GM21737 (cell line): ENCODE measurements at regions not wholly inside any gene's neighbourhood (a gene's known extent, or its start where the extent isn't known, plus 50 kb on each side); places are given as distances from the start of the nearest gene placed in this dataset.

ENCODE experiments used
- ATAC-seq: cut with Tn5 transposase; IDR thresholded peaks from one replicate; pipeline ENCODE4 v1.9.1; 2021; ENCODE audit warnings: mild to moderate bottlenecking, moderate library complexity; ENCODE audit not compliant: unreplicated experiment

DNA sequence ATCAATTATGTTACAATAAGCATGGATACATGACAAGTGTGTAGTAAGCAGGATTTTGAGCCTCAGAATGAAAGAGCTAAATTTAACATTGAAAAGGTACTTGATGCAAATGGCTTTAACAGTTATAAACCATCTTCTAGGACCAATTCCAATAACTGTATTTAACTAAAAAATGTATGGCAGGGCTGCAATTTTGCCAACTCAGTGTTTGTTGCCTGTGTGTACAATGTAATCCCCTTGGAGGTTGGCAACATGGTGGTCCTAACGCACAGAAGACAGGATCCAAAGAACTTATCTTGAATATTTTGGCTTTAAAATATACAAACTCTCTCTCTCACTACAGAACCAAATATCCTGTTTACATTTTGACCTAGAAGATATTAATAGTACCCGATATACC lies 2314.1 kb downstream of the LRRC4C start:
- no peak for ATAC-seq

DNA sequence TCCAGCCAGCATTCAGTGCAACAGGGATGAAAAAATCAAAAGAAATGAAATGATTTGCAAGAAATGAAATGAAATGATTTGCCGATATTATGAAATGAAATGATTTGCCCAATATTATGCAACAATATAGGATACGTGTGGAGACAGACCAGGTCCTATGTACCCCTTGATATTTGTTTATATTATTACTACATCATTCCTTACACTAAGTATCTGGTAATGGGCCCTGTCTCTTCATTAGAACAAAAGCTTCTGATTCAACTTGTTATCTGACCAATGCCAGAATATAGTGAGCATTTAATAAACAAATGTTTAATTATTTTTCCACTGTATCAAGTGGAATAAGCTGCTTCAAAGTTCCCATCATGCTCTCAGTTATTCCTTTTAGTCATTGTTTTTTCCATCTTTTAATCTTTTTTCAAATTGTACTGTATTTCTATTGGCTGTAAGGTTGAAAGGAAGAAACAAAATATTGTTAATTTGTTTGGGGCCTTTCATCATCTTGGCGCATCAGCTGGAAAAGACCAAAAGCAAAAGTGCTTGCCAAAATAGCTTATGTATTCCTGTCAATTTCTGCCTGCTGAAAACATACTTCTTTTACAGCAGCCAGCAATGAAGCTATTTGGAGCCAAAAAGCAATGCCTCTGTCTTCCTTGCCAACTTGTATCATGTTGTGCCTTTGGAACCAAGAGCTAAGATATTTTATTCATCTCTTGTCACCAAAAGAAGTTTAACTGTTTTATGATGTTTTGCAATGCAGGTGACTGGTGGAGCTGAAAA lies 2314.9 kb downstream of the LRRC4C start:
- no peak for ATAC-seq

- ATAC-seq, result no peak
Measured at GRCh38 chr11:39139581-39139980, 2319.9 kb downstream of the LRRC4C start.

DNA sequence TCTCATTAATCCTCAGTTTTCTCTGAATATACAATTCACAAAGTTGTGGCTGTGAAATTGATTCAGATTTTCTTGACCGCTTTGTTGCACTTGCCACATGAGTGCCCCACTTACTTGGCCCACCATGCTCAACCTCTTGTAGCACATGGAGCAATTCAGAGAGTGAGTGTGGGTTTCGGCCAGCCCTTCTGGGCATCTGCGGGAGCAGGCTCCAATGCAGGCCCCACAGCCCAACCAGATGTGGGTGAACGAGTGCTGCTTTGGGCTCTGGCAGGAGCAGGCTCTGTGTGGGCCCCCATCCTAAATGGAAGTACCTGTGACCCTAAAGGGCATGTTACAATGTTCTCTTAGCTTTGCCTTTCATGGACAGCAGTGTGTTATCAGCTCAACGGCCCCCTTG lies 2338.6 kb downstream of the LRRC4C start:
- ATAC-seq, result no peak

GRCh38 chr11:39113606-39114005 lies 2345.8 kb downstream of the LRRC4C start:
- no peak for ATAC-seq

- ATAC-seq, result no peak
Measured at GRCh38 chr11:39102236-39102635, 2357.2 kb downstream of the LRRC4C start.

DNA sequence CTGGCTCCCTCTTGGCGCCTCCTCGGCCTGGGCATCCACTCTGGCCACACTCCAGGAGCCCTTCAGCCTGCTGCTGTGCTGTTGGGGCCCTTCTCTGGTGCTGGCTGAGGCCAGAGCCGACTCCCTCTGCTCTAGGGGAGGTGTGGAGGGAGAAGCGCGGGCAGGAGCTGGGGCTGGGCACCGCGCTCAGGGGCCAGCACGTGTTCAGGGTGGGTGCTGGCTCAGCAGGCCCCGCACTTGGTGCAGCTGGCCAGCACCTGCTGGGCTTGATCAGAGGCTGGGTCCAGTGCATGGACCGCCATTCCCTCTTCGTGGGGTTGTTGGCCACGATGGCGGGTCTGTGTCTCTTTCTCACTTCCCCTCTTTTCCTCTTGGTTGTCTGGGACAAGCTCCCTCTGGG lies 2381.0 kb downstream of the LRRC4C start:
- ATAC-seq, result no peak

DNA sequence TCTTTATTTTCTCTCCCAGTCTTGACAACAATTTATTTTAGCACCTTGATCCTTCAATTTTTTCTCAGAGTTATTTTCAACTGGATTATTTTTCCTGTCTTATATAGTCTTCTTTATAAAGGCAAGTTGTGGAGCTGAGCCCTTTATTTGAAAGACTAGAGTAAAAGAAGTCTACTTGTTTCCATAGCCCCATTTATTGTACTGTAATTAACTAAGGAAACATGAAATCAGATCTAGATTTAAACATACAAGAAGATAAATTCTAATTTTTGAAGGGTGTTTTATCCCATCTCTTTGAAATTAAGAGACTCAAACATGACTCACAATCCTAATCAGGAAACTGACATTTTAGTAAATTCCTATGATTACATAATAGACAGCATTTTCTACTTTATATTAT lies 2421.8 kb downstream of the LRRC4C start:
- ATAC-seq, result no peak

DNA sequence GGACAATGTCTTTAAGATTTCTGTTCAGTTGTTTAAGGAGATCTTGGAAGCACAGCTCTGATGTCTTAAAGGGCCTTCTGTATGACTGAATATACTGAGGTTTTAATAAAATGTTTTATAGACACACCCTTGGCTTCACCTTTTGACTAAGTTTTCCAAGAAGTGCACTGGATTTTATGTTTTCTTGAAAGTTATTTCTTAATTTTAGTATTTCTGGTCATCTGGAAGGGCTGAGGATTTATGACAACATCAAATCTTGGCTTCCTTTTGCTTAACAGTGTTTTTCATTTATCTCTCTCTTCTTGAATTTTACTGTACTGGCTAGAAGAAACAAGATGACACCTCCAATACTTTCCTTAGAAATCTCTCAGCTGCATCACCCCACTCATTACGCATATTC lies 2423.4 kb downstream of the LRRC4C start:
- ATAC-seq, result no peak

- ATAC-seq, result no peak
Measured at GRCh38 chr11:39021539-39021938, 2423.5 kb upstream of the RAG2 start.

DNA sequence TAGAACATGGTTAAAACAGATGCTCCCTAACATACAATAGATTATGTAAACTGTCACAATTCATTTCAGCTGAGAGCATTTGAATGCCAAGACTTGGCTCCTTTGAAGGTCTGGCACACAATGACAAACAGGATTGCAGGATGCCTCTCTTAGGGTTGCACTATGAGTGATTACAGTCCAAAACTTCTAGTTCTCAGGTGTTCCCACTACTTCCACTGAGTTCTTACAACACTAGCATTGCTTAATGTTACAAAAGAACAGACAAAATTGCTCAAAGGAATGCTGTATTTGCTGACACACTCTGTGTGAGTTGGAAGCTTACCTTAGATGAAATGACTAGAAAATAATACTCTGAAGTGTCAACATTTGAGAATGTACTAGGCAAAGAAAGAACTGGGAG lies 2413.8 kb upstream of the RAG2 start:
- no peak for ATAC-seq

- ATAC-seq, result no peak
Measured at GRCh38 chr11:38990841-38991240, 2392.8 kb upstream of the RAG2 start.

- ATAC-seq, result no peak
Measured at GRCh38 chr11:38990139-38990538, 2392.1 kb upstream of the RAG2 start.

- no peak for ATAC-seq
Measured at GRCh38 chr11:38988908-38989307, 2390.9 kb upstream of the RAG2 start.

- no peak for ATAC-seq
Measured at GRCh38 chr11:38972220-38972619, 2374.2 kb upstream of the RAG2 start.

GRCh38 chr11:38971141-38971540 lies 2373.1 kb upstream of the RAG2 start:
- no peak for ATAC-seq

- no peak for ATAC-seq
Measured at GRCh38 chr11:38968951-38969350, 2370.9 kb upstream of the RAG2 start.

DNA sequence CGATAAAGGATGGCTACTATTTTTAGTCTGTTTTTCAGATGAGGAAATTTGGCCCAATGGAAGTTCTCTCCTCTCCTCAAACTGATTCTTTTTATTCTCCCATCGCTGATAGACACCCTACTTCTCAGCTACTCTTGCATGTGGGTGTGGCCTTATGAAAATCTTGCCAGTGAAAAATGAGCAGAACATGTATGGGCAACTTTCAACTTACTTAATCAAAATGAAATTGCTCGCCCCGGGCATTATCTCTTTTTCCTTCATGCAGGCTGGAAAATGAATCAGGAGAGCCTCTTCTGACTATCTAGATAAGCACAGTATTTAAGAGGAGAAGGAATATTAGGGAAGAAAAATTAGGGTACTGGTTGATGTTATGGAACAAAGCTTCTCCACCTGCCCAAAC lies 2354.7 kb upstream of the RAG2 start:
- no peak for ATAC-seq

DNA sequence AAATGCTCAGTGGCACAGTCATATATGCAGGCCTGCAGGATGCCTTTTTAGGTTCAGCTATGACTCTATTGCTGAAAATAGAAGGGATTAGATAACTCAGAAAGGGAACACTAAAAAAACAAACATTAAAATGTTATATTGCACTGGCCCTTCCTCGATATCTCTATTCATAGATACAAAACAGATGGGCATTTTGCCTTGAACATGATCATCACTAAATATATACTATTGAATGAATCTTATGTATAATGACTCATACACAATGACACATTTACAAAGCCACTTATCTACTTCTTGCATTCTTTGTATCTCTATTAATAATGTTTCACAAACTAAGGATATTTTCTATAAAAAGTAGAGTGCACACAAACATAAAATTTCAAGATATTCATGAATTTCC lies 2352.8 kb upstream of the RAG2 start:
- ATAC-seq, result no peak

GRCh38 chr11:38948392-38948791 lies 2350.4 kb upstream of the RAG2 start:
- ATAC-seq, result no peak

GRCh38 chr11:38937709-38938108 lies 2339.7 kb upstream of the RAG2 start:
- no peak for ATAC-seq

GRCh38 chr11:38935941-38936340 lies 2337.9 kb upstream of the RAG2 start:
- no peak for ATAC-seq

DNA sequence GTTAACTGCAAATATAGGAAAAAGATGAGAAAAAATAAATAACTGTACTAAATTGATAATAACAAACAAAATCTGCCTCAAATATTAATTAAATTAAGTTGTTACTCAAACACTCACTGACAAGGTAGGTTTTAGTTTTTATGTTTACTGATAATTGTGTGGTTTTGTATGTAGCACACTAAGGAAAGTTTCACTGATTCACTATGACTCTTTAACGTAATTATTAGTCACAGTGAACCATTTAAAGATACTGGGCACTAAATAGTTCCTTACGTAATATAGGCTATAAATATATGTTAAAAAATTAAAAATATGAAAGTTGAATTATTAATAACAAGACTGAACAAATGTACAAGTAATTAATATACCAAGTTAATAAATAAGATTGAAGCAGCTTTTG lies 2330.0 kb upstream of the RAG2 start:
- no peak for ATAC-seq
